Jurkat, Clone E6-1 (cell line): ENCODE measurements at regions not wholly inside any gene's neighbourhood (a gene's known extent, or its start where the extent isn't known, plus 50 kb on each side); places are given as distances from the start of the nearest gene placed in this dataset.
A peak's percentile ranks its signal among the peaks of the same experiment; 100 is the strongest.

Experiments used
- DNase-seq: peaks from one replicate; pipeline ENCODE4 v3.0.0-alpha.2; 2011; ENCODE audit warnings: low read depth, low spot score
- H3K4me3 ChIP-seq: 2 replicates; pipeline ENCODE4 v1.5.1; 2011; ENCODE audit warnings: mild to moderate bottlenecking, low read length, control low read depth, moderate library complexity

GRCh38 chrX:10106806-10107205 lies 50.0 kb upstream of the CLCN4 start:
- no peak overlapping the region for H3K4me3 ChIP-seq
- DNase-seq, result peak; percentile 75
